ENCODE measurements at regions not wholly inside any gene's neighbourhood (a gene's known extent, or its start where the extent isn't known, plus 50 kb on each side); places are given as distances from the start of the nearest gene placed in this dataset.

- TF ChIP-seq CTCF (optimal IDR thresholded peaks at IDR 0.05 in 1 of 3, IDR thresholded peaks at IDR 0.05 in 1 of 3, conservative IDR thresholded peaks at IDR 0.05 in 1 of 3; ENCODE audit: extremely low read depth in 1 of 3, insufficient read depth in 2 of 3, low read length in 3 of 3) (no peak), EZH2 (IDR thresholded peaks at IDR 0.05; ENCODE audit: low read length) (no peak)
These were observed 85.2 kb upstream of the SLC7A11 start for GRCh38 chr4:138327338-138327737.
